NCI-H1105 (cell line): ENCODE measurements at regions not wholly inside any gene's neighbourhood (a gene's known extent, or its start where the extent isn't known, plus 50 kb on each side); places are given as distances from the start of the nearest gene placed in this dataset.

ENCODE experiments used
- DNase-seq: peaks from one replicate; lab custom pipeline; 2025; lab: John Stamatoyannopoulos, UW

DNA sequence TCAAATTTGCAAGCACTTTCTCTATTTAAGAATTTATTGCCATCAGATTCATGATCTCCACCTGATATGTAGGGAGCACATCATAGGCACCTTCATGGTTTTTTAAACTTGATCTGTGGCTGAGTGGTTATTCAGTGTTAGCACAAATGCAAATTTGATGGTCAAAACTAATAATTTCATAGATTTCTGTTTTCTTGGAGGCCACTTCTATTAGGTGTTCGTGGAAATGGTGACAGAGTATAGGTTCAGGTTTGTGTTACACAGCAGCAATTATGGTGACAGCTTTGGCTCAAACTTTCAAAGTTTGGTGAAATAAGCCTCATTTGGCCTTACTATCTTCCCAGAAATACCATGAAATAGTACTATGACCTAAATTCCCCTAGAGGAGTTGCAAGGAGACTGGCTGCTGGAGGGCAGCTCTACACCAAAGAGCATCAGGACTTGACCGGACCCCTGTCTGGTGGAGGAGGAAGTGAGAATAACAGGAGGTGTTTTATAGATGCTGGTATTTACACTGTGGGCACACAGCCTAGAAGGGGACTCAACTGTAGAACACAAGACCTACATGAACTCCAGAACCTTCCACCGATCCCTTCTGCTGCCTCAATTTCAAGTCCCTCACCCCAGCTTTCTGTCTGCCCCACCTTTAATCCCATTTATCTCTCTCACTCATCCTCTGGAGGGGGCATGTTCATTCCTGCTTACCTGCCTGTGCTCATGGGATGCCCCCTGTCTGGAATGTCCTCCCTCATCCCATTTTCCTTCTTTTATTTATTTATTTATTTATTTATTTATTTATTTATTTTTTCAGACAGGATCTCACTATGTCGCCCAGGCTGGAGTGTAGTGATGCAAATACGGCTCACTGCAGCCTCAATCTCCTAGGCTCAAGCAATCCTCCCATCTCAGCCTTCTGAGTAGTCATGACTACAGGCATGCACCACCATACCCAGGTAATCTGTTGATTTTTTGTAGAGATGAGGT is 132.9 kb upstream of the SIX2 start:
- no peak for DNase-seq

DNA sequence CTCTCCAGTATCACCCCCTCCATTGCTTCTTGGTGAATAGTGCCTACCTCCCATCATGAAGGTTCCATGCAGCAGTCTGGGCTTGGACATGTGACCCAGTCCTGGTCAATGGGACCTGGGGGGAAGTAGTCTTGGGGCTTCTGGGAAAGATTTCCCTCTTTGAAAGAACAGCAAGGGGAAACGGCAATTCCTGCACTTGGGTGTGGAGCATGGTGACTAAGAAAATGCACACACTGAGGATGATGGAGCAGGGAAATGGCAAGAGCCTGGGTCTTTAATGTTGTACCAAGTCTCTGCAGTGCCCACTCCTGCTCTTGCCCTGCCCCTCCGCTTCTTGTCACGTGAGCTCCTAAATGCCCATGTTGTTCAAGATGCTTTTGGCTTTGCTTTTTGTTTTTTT is 131.4 kb upstream of the SIX2 start:
- no peak for DNase-seq

DNA sequence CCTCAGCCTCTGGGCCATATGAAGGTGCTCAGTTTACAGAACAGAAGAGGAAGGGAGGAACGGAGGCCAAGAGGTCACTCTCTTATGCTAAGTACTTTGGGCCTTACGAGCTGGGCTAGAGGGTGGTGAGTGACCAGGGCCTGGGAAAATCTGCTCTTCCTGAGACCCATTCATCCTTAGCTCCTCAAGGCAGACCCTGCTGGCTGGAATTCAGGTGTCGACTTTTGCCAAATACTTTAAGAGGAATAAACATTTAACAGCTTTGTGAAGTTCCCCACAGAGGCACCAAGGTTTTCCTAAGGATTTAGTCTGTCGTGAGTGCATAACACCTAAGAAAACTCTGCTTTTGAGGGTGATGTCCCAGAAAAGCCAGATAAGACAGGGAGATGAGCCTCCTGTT is 129.7 kb upstream of the SIX2 start:
- DNase-seq, result no peak

DNA sequence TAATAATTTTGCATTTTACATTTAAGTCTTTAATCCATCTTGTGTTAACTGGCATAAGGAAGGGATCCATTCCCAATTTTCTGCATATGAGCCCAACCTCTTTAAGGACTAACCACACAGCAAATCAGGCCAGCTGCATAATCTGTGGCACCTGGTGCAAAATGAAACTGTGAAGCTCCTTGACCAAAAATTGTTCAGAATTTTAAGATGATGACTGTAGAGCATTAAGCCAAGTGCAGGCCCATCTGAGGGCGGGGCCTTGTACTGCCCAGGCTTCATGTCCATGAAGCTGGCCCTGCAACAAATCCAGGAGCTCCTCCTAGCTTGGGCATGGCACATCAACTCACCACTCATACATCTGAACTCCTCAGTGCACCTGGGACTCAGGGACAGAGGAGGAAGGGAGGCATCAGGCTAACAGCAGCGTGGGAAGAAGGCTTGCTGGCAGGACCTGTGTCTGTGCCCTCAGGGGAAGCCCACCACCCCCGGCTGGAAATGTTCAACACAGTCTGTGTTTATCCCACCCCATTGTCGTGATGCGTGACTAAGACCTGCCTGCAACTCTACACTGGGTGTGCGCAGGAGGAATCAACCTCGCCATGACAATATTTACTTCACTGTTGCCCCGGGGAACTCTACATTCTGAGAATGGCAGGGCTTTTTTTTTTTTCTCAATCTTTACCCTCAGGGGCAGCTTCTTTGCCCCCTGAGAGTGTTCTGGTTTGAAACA is 128.9 kb upstream of the SIX2 start:
- DNase-seq, result no peak

DNA sequence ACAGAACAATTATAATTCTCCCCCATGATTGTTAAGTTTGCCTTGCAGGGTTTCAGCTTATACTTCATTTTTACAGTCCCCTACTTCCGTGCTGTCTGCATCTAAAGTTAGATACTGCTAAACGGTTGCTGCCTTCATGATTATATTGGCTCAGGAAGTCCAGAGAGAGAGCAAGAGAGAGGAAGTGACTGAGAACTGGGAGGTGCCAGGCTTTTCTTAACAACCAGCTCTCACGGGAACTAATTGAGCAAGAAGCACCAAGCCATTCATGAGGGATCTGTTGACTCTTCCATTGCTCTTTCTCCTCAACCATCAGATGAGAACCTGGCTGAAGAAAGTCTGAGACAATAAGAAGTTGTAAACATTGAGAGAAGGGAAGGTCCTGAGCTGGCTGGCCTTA is 125.5 kb upstream of the SIX2 start:
- DNase-seq, result no peak

DNA sequence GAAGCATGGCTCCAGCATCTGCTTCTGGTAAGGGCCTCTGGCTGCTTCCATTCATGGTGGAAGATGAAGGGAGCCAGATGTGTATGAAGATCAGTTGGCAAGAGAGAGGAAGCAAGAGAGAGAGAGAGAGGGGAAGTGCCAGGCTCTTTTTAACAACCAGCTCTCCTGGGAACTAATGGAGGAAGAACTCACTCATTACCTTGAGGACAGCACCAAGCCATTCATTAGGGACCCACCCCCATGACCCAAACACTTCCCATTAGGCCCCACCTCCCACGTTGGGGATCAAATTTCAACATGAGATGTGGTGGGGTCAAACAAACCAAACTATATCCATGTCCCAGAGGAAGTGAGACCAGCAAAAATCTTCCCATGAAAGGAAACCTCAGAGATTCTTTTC is 124.8 kb upstream of the SIX2 start:
- DNase-seq, result no peak

DNA sequence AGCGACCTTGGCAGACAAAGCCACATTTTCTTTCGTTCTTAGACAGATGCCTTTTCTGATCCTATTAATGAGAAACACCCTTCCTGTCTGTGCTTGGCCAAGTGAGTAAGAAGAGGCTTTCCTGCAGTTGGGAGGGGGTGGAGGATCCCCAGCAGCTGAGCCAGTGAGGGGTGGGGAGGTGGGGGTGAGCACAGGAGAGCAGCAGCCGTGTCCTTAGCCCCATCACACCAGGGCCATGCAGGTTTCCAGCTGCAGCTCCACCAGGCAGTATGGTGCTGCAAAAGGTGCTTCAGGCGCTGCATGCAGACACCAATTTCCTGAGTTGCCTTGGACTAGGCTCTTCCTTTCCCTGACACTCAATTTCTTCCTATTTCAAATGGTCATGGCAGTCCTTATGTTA is 123.3 kb upstream of the SIX2 start:
- no peak for DNase-seq

DNA sequence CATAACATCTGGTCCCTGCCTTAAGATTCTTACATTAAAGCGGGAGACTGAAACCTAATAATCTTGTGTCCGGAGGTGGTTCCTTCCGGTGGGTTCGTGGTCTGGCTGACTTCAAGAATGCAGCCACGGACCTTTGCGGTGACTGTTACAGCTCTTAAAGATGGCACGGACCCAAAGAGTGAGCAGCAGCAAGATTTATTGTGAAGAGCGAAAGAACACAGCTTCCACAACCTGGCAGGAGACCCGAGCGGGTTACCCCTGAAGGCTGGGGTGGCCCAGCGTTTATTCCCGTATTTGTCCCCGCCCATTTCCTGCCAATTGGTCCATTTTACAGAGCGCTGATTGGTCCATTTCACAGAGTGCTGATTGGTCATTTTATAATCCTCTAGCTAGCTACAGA is 122.3 kb upstream of the SIX2 start:
- no peak for DNase-seq

DNA sequence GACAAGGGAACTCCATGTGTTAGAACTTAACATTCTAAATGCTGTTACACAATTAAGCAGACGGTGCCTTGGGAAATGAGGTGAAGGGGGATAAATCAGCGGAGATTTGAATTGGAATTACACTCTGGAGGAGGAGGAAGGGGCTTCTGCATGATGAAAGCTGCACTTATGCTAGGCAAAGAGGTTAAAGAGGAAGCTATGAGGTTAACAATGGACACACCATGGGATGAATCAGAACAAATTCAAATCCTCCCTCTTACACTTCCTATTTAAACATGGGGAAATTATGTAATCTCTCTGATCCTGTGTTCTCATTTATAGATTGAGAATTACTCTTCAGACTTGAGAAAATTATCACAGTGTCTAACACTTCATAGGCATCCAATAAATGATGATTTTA is 121.5 kb upstream of the SIX2 start:
- no peak for DNase-seq

DNA sequence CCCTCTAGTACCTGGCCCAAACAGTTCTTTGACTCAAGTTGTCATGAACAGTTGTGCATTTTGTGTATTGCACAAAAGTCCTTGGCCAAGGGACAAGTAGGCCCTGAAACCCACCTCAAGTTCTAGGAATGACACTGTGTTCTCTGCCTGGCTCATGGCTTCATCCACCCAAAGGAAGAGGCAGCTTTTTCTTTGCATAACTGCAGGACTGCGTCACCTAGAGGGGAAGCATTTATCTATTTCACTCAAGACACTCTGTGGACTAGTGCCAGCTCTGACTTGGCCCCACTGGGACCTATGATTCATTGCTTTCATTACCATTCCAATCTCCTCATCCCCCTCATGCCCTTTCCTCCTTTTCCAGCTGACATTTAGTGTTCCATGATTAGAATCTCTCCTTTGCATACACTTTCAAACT is 119.3 kb upstream of the SIX2 start:
- no peak for DNase-seq

DNA sequence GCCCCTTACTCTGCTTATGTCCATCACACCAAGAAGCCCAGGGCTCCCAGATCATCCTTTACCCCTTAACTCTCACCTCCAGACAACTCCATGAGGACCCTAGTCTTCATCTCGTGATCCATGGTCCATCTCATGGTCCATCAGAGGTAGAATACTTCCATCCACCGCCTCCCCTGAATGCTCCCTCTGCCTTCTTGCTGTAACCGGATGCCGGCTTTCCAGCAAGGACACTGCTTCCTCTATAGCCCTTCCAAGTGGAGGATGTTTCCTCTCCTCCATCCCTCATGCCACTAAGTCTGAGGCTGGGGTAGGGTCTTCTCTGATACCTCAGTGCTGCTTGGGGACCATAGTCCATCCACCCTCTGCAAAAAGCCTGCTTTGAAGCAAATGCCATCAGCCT is 118.6 kb upstream of the SIX2 start:
- no peak for DNase-seq

DNA sequence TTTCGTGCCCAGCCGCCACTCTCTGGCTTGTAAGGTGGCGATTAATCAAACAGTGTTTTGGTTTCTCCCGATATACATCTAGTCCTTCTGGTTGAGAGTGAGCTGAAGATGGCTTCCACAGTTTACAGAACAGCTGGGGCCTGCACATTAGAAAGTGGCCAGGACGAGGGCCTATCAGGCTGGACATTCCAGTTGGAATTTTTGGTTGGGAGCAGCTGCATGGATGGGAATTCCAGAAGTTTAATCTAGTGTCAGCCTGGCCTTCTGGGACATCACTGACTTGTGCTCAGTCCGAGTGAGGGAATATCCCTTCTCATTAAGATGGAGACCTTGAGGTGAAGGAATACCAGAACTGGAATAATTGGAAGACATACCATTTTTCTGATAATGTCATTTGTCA is 118.1 kb upstream of the SIX2 start:
- no peak for DNase-seq

DNA sequence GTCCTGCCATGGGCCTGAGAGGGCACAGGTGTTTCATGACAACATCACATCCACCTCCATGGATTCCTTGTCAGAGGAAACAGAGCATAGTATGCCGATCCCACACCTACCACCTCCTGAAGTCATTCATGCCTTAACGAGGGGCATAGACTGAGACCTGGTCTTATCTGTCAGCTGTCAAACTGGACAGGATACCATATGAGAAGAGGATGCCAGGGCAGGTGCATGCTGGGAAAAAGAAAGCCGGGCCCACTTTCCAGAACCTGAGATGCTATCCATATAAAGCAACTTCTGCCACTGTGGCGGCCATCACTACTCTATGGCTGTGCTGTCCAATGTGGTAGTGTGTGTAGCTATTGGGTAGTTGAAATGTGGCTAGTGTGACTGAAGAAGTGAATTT is 116.0 kb upstream of the SIX2 start:
- no peak for DNase-seq

DNA sequence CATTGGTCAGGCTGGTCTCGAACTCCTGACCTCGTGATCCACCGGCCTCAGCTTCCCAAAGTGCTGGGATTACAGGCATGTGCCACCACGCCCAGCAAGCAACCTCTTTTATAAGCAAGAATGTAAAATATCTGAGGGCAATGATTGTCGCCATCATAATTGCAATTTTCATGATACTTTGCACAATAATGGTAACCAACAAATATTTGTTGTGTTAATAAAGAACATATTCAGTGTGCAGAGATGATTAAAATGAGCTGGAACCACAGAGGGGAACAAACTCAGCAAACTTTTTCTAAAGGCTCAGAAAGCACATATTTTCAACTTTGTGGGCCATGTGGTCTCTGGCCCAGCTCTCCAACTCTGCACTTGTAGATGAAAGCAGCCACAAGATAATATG is 115.2 kb upstream of the SIX2 start:
- no peak for DNase-seq

DNA sequence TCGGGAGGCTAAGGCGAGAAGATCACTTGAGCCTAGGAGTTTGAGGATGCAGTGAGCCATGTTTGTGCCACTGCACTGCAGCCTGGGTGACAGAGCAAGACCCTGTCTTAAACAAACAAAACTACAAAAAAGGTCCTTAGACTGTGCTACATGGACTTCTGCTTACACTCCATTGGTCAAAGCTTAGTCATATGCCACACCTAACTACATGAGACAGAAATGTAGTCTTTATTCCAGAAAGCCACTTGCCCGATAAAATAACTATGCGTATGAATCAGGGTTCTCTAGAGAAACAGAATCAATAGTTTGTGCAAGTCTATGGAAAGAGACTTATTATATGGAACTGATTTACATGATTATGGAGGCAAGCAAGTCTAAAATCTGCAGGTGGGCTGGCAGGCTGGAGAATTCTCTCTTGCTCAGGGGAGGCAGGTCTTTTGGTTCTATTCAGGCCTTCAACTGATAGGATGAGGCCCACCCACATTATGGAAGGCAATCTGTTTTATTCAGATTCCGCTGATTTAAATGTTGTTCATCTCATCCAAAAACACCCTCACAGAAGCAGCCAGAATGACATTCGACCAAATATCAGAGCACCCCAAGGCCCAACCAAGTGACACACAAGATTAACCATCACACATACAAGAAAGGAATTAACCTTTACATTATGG is 114.4 kb upstream of the SIX2 start:
- no peak for DNase-seq

DNA sequence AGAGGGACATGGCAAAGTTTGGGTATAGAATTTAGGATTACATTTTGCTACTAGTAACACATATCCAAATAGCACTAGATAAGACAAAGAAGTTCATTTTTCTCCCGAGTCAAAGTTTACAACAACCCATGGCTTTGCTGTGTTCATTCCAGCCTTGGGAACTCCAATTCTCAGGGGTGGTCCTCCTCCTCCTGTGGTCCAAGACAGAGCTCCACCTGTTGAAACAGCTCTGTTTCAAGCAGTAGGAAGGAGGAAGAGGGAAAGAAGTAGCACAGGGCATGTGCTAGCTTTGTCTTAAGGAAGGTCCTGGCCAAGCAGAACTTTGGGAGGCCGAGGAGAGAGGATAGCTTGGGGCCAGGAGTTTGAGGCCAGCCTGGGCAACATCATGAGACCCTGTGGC is 113.8 kb upstream of the SIX2 start:
- DNase-seq, result no peak

DNA sequence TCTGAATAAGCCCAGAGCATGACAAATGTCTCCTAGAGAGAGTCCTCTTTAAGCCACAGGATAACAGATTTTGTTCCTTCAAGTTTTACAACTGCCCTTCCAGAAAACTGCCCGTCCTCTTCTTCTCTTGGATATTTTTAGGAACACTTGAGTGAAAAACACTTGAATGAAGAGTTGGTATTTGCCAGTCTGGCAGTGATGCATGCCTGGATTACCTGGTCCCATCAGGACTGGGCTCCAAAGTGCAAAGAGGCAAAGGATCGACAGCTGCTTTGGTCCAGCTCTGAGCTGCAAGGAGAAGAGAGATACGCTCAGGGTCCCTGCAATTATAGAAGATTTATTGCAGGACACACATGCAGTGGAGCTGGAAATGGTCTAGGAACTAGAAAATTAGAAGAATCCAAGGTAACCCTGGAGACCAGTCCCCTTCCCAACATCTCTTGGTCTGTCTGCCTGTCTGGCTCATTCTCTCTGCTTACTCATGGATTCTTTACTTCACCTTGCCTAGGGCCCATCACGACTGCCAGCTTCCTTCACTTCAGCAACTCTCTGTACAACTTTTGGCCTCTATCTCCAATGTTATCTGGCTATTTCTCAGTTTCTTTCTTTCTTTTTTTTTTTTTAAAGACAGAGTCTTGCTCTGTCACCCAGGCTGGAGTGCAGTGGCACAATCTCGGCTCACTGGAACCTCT is 112.1 kb upstream of the SIX2 start:
- DNase-seq, result no peak

DNA sequence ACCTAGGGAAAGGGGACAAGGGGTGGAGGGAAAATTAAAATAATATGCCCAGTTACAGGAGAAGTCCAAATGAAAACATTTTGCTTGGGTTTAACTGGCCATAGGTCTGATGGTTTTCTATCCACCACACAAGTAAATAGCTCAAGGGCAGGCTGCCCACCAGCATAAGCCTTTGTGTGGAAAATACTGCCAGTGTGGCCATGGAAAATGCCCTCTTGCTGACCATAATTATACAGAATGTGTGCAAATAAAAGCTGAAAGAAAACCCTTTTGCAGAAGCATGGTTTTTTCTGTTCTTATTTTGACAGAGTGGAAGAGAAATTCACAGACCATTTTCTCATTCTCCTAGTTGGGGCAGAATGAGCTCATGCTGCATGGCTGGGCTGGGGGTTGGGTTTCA is 111.3 kb upstream of the SIX2 start:
- DNase-seq, result no peak

DNA sequence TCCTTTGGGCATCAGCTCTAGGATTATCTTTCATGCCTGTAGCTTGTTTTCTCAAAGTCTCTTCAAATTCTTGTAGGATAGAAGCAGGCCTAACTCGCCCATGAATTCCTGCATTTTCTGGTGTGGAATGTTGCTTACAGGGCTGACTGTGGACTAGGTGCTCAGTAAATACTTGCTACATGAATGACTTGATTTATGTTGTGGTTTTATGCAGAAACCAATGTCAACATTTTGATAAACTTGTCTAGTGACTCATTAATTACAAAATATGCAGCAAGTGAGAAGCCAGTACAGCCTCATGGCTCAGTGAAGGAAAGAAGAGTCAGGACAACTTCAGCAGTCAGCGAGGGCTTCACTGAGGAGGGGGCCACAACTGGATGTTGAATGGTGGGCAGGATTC is 110.6 kb upstream of the SIX2 start:
- DNase-seq, result no peak

DNA sequence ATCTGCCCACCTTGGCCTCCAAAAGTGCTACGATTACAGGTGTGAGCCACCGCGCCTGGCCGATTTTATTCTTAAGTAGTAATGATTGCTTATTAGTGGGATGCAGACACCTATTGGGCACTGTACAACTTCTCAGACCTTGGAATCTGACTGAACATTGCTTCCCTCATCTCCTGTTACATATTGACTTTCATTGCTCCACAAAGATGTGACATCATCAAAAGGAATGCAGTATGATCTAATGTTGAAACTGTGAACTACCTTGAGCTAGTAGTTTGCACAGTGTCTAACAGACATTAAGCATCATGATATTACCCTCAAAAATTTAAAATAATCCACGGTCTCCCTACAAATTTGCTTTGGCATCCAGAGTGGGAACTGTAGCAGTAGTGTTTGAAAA is 109.8 kb upstream of the SIX2 start:
- DNase-seq, result no peak

DNA sequence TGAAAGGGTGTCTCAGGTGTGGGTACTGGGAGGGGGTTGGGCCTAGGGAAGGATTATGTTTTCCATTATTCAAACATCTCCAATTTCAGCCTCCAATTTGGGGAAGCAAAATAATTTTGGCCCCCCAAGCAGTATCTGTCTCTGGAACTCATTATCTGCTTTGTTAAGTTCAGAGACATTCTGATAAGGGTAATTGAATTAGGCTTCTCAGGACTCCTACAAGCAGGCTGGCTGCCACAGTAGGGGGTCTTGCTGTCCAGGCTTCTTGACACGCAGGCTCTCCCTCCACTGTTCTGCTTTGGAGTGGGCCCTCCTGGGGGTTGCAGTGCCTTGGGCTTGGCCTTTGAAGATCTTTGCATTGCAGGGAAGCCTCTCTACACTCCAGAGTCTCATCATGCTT is 108.1 kb upstream of the SIX2 start:
- DNase-seq, result no peak

DNA sequence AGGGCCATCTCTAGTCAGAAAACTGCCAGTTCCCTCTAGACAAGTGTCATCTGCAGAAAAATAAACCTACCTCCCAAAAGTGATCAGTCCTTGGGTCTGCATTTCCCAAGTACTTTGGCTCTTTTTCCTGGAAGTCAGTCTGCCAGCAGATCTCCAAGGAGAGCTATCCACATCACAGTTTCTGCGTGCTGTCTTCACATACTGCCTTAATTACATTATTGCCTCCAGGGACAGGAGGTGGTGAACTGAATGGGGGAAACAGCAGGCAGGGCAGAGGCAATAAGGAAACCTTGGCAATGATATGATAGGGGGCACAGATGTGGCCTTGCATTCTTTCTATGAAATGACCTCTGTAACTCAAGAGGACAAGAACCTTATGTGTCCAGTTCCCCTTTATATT is 105.9 kb upstream of the SIX2 start:
- DNase-seq, result no peak
